SK-N-SH treated with all-trans-retinoic acid at 6 μM for 48 hours (cell line): ENCODE measurements at regions not wholly inside any gene's neighbourhood (a gene's known extent, or its start where the extent isn't known, plus 50 kb on each side); places are given as distances from the start of the nearest gene placed in this dataset.
A peak's percentile ranks its signal among the peaks of the same experiment; 100 is the strongest.

ENCODE experiments used
- ATAC-seq: fragments of 200-7000 bp; cut with Tn5 transposase; 3 replicates; pipeline ENCODE4 v1.9.1; 2020; ENCODE audit warnings: mild to moderate bottlenecking, moderate library complexity
- ARNTL ChIP-seq: fragments of 450-650 bp; formaldehyde crosslinking; IDR thresholded peaks from 2 replicates; pipeline ENCODE4 v1.5.0; 2020; ENCODE audit warnings: low read depth, mild to moderate bottlenecking, moderate library complexity, borderline replicate concordance
- BACH2 ChIP-seq: fragments of 250-450 bp; sonication (Bioruptor Pico); IDR thresholded peaks from 2 replicates; pipeline ENCODE4 v1.9.0; 2021; ENCODE audit warnings: mild to moderate bottlenecking, borderline replicate concordance
- CSDC2 ChIP-seq: fragments of 250-450 bp; sonication (Bioruptor Pico); IDR thresholded peaks from 2 replicates; pipeline ENCODE4 v1.5.0; 2020; ENCODE audit warnings: mild to moderate bottlenecking, moderate library complexity
- ESRRG ChIP-seq: fragments of 250-450 bp; sonication (Bioruptor Pico); IDR thresholded peaks from 2 replicates; pipeline ENCODE4 v1.6.1; 2021; ENCODE audit warnings: mild to moderate bottlenecking
- GLIS3 ChIP-seq: fragments of 250-450 bp; sonication (Bioruptor Pico); IDR thresholded peaks from 2 replicates; pipeline ENCODE4 v1.5.0; 2020; ENCODE audit warnings: mild to moderate bottlenecking, moderate library complexity
- ISL1 ChIP-seq: fragments of 250-450 bp; sonication (Bioruptor Pico); IDR thresholded peaks from 2 replicates; pipeline ENCODE4 v2.1.2; 2022; ENCODE audit warnings: mild to moderate bottlenecking, moderate library complexity
- OSR1 ChIP-seq: fragments of 250-450 bp; sonication (Bioruptor Pico); IDR thresholded peaks from 2 replicates; pipeline ENCODE4 v1.8.0; 2022; ENCODE audit warnings: moderate library complexity, mild to moderate bottlenecking, inconsistent platforms
- PPARA ChIP-seq: fragments of 250-450 bp; sonication (Bioruptor Pico); IDR thresholded peaks from 2 replicates; pipeline ENCODE4 v1.5.0; 2020; ENCODE audit warnings: mild to moderate bottlenecking, borderline replicate concordance
- RARB ChIP-seq: fragments of 250-450 bp; sonication (Bioruptor Pico); IDR thresholded peaks from 2 replicates; pipeline ENCODE4 v1.8.0; 2021; ENCODE audit warnings: mild to moderate bottlenecking, moderate library complexity
- TCF4 ChIP-seq: fragments of 250-450 bp; sonication (Bioruptor Pico); IDR thresholded peaks from 2 replicates; pipeline ENCODE4 v1.8.0; 2021; ENCODE audit warnings: mild to moderate bottlenecking, moderate library complexity, borderline replicate concordance
- TOX ChIP-seq: fragments of 250-450 bp; sonication (Bioruptor Pico); IDR thresholded peaks from 2 replicates; pipeline ENCODE4 v1.8.0; 2021; ENCODE audit warnings: mild to moderate bottlenecking, moderate library complexity, borderline replicate concordance
- ZC3H10 ChIP-seq: fragments of 250-450 bp; sonication (Bioruptor Pico); IDR thresholded peaks from 2 replicates; pipeline ENCODE4 v1.5.1; 2021; ENCODE audit warnings: mild to moderate bottlenecking, moderate library complexity
- ZFP3 ChIP-seq: fragments of 250-450 bp; sonication (Bioruptor Pico); IDR thresholded peaks from 2 replicates; pipeline ENCODE4 v1.5.0; 2020; ENCODE audit warnings: mild to moderate bottlenecking, moderate library complexity
- ZFP30 ChIP-seq: fragments of 450-650 bp; formaldehyde crosslinking; IDR thresholded peaks from 2 replicates; pipeline ENCODE4 v1.5.0; 2022; ENCODE audit warnings: mild to moderate bottlenecking, moderate library complexity
- ZNF565 ChIP-seq: fragments of 450-650 bp; formaldehyde crosslinking; conservative IDR thresholded peaks from 2 replicates; pipeline ENCODE4 v1.5.0; 2020; ENCODE audit warnings: low read depth, mild to moderate bottlenecking, moderate library complexity
- ZNF70 ChIP-seq: fragments of 450-650 bp; formaldehyde crosslinking; IDR thresholded peaks from 2 replicates; pipeline ENCODE4 v1.5.0; 2020; ENCODE audit warnings: mild to moderate bottlenecking, moderate library complexity
- ZNF8 ChIP-seq: fragments of 450-650 bp; formaldehyde crosslinking; IDR thresholded peaks from 2 replicates; pipeline ENCODE4 v1.5.0; 2020; ENCODE audit warnings: mild to moderate bottlenecking, moderate library complexity
- TF ChIP-seq, protein P1 (sequence below): fragments of 250-450 bp; sonication (Bioruptor Pico); IDR thresholded peaks from 2 replicates; pipeline ENCODE4 v1.5.1; 2020; ENCODE audit warnings: low read depth, mild to moderate bottlenecking, moderate library complexity
- TF ChIP-seq, protein P2 (sequence below): fragments of 250-450 bp; sonication (Bioruptor Pico); IDR thresholded peaks from 2 replicates; pipeline ENCODE4 v1.8.0; 2020; ENCODE audit warnings: mild to moderate bottlenecking, moderate library complexity, borderline replicate concordance
- TF ChIP-seq, protein P3 (sequence below): fragments of 250-450 bp; sonication (Bioruptor Pico); IDR thresholded peaks from 2 replicates; pipeline ENCODE4 v1.8.0; 2021; ENCODE audit warnings: low read depth, mild to moderate bottlenecking, moderate library complexity, borderline replicate concordance

DNA sequence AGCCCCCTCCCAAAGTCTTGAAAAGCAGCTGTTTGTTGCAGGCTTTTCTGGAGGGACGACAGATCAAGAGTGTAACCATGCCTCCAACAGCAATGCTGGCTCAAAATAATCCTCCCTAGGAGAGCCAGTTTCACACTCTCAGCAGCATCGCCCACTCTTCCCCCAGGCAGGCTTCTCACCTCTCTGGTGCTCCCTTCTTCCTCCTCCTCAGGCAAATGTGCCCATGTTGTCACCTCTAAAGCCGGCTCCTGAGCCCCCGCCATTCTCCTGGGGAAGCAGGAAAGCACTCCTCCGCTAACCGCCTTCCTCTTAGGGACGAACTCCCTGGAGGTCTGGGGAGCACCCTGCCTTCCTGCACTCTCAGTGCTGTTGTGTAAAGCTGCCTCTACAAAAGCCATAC lies 98.9 kb upstream of the SGCG start:
- ATAC-seq, result no peak
- TF ChIP-seq ZNF70 (CRISPR knock-in tag) (no peak), ARNTL (no peak), ZFP30 (no peak), ZNF565 (no peak), ZNF8 (no peak), PPARA (CRISPR knock-in tag) (no peak), OSR1 (CRISPR knock-in tag) (no peak), ESRRG (CRISPR knock-in tag) (no peak), ZFP3 (no peak), ISL1 (CRISPR knock-in tag) (no peak), BACH2 (CRISPR knock-in tag) (no peak)

DNA sequence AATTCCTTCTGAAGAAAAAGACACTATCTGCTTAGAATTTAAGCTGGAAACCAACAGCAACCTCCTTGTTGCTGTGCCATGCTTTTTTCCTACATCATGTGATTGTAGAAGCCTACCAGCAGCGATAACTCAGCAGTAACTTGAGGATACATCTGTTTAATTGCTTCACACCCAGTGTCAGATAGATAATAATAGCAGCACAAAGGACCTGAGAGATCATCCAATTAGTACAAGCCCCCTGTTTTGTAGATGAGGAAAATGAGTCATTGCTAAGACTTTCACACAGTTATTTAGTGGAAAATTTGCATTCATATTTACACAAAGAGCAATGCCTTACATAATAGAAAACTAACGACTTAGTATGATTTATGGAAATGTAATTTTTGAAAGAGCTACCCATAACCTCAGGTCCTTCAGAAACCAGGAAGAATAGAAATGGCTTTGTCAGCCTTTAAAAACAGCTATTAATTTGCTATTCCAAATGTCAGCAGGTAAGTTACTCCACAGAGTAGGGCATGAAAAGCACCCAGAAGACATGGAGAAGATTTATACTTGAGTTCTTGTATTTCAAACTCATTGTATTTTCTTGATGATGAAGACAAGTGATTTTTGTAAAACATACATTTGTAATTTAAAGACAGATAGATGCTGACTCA lies 93.7 kb upstream of the SGCG start:
- ATAC-seq, result no peak
- TF ChIP-seq, protein P1, sequence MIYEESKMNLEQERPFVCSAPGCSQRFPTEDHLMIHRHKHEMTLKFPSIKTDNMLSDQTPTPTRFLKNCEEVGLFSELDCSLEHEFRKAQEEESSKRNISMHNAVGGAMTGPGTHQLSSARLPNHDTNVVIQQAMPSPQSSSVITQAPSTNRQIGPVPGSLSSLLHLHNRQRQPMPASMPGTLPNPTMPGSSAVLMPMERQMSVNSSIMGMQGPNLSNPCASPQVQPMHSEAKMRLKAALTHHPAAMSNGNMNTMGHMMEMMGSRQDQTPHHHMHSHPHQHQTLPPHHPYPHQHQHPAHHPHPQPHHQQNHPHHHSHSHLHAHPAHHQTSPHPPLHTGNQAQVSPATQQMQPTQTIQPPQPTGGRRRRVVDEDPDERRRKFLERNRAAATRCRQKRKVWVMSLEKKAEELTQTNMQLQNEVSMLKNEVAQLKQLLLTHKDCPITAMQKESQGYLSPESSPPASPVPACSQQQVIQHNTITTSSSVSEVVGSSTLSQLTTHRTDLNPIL (CRISPR knock-in tag), result no peak
- TF ChIP-seq ZFP30 (no peak), ZC3H10 (CRISPR knock-in tag) (no peak), ZNF8 (no peak), RARB (CRISPR knock-in tag) (no peak), ESRRG (CRISPR knock-in tag) (no peak), TCF4 (no peak), CSDC2 (CRISPR knock-in tag) (no peak), ARNTL (no peak)
- TF ChIP-seq, protein P2, sequence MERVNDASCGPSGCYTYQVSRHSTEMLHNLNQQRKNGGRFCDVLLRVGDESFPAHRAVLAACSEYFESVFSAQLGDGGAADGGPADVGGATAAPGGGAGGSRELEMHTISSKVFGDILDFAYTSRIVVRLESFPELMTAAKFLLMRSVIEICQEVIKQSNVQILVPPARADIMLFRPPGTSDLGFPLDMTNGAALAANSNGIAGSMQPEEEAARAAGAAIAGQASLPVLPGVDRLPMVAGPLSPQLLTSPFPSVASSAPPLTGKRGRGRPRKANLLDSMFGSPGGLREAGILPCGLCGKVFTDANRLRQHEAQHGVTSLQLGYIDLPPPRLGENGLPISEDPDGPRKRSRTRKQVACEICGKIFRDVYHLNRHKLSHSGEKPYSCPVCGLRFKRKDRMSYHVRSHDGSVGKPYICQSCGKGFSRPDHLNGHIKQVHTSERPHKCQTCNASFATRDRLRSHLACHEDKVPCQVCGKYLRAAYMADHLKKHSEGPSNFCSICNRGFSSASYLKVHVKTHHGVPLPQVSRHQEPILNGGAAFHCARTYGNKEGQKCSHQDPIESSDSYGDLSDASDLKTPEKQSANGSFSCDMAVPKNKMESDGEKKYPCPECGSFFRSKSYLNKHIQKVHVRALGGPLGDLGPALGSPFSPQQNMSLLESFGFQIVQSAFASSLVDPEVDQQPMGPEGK (CRISPR knock-in tag), result no peak
- TF ChIP-seq, protein P3, sequence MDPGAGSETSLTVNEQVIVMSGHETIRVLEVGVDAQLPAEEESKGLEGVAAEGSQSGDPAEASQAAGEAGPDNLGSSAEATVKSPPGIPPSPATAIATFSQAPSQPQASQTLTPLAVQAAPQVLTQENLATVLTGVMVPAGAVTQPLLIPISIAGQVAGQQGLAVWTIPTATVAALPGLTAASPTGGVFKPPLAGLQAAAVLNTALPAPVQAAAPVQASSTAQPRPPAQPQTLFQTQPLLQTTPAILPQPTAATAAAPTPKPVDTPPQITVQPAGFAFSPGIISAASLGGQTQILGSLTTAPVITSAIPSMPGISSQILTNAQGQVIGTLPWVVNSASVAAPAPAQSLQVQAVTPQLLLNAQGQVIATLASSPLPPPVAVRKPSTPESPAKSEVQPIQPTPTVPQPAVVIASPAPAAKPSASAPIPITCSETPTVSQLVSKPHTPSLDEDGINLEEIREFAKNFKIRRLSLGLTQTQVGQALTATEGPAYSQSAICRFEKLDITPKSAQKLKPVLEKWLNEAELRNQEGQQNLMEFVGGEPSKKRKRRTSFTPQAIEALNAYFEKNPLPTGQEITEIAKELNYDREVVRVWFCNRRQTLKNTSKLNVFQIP (CRISPR knock-in tag), result no peak
- TF ChIP-seq, all 23 proteins: peak for 0

DNA sequence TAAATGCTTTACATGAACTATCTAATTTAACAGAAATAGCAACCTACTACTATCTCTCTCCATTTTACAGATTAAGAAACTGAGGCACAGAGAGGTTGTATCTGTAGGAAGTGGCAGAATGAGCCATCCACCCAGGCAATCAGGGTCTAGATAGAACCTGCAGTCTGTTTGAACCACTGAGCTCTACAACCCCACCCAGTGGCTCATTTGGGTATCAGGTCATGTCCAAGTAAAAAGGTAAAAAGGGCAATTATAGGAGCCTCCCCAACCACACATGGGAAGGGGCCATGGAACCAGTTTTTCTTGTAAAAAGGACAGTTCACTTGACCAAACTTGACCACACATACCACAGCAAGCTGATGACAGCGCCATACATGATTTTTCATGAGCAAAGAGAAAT lies 92.9 kb upstream of the SGCG start:
- peak; percentile 66; the same call in 2 of the 3 replicates for ATAC-seq
- TF ChIP-seq, protein P3 (CRISPR knock-in tag), result no peak
- TF ChIP-seq, all 23 proteins: peak for 0

DNA sequence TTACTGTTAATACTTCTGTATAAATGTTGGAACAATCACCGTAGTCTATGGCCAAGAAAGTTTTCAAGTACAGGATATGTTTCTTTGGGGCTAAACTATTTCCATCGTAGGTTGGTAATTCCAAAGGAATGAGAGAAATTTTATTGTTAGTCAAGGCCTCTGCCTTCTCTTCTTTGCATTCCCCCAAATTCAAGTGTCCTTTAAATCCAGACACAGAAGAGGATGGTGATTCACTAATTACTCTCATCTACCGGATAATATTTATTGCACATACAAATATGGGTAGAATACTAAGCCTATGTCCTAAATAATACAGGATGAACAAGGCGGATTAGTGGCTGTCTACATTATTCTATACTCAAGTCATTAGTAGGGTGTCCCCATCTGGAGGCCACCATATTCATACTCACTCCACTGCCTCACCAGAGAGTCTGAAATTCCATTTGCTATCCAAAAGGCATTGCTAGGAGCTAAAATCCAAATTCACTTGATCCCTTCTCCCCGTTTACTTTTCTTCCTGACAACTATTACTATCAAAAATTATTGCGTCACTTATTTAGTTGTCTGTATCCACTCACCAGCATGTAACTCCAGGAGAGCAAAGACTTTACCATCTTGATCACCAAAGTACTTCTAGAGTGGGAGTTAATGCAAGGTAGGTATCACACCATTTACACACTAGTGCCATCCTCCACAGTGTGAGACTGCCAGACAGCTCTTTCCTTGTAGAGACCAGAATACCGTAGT lies 82.4 kb upstream of the SGCG start:
- no peak for ATAC-seq
- no peak for TF ChIP-seq GLIS3 (CRISPR knock-in tag)
- no peak for TF ChIP-seq TOX (CRISPR knock-in tag)
- TF ChIP-seq, protein P2 (CRISPR knock-in tag), result no peak
- no peak for TF ChIP-seq ZFP30
- TF ChIP-seq ESRRG (CRISPR knock-in tag), result no peak
